G401 (cell line): ENCODE measurements at regions not wholly inside any gene's neighbourhood (a gene's known extent, or its start where the extent isn't known, plus 50 kb on each side); places are given as distances from the start of the nearest gene placed in this dataset.

Experiments
- DNase-seq: peaks from one replicate; pipeline ENCODE4 v3.0.0-alpha.2; 2015; ENCODE audit warnings: low spot score
- in situ Hi-C: cut with HindIII; loops from 2 replicates; pipeline ENCODE4 v1.10.0; 2016; ENCODE audit warnings: low sequenced_read_pairs, mixed read lengths

DNA sequence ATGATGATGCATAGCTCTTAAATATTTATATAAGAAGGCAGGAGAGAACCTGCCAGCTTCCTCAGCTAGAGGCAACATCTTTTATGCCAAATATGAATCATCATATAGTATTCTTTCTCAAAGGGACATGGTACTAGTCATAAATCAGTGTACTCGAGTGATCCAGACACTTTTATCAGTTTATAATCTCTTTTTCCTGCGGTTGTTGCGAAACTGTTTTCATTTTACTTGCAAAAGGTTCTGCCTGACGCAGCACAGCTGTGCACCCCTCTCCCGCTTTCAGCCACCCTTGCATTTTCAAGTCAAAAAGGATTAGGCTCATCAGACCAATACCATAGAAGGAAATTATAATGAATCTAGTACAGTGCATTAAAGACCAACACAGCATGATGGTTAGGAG lies 332.3 kb upstream of the PRKCQ start:
- no peak for DNase-seq
- in situ Hi-C loops = no loop called here

DNA sequence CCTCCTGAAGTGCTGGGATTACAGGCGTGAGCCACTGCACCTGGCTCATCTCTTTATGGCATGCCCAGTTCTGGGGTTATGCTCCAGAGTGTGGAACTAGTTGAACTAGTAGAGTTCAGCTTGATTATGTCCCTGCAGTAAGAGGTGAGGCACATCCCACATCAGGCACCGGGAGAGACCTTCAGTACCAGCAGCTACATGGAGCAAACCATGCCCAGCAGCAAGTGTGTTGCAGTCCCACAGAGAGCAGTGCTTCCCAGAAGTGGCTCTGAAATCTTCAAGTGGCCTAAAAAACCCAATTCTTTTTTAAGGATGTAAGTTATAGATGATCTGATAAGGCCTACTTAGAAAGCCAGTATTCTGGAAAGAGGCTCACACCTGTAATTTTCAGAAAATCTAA lies 331.9 kb upstream of the PRKCQ start:
- in situ Hi-C loops = no loop called here
- no peak for DNase-seq

DNA sequence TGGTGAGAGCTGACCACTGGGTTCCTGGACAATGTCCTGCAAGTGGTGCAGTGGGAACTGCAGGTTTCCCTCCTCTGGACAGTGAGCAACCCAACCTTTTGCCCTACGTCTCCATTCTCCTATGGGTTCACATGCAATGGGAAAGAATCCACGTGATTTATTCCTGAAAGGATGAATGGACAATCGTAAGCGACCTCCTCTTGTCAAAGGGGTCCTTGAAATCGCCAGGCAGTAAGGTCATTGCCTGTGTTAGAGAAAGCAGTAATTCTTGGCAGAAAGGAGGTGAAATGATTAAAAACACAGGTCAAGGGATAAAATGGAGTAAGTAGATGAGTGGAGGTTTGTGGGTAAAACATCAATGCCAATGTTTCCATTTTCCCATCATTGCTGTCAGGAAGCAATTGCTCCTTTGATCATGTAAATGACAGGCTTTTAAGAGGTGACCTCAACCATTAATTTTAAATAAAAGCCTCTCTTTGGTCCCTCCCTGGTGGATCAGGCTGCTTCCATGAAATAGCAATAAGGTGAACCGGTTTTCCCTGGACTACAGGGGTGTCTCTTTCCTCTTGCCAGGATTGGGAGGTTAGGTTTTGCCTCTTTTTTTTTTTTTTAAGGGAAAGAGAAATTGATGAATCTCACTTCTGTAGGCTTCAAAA lies 330.0 kb upstream of the PRKCQ start:
- no peak for DNase-seq
- in situ Hi-C loops = no loop called here

DNA sequence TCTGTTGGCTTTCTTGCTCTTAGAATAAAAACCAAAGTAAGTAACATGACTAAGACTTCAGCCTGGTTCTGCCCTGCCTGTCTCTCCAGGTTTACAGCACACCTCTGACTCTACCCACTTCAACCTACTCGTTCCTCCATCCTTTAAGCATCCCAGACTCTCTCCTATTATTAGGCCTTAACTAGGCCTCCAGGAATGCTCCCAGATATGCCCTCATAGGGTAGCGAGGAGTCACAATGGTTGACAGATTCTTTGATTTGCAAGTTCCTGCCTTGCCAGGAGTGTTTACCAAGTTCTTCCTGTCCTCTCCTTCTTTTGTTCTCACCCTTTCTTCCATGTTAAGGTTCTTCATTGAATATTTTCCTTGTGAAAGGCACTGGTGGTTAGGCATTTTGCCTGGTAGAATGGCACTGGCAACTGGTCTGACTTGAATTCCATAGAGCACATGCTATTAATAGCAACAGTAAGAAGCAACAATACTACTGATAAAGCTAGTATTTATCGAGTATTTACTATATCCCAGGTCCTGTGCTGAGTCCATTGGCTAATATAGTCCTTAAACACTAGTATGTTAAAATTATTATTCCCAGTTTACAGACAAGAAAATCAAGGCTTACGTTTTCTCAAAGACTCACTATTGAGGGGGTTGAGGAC lies 327.9 kb upstream of the PRKCQ start:
- DNase-seq = no peak
- in situ Hi-C loops = no loop called here

DNA sequence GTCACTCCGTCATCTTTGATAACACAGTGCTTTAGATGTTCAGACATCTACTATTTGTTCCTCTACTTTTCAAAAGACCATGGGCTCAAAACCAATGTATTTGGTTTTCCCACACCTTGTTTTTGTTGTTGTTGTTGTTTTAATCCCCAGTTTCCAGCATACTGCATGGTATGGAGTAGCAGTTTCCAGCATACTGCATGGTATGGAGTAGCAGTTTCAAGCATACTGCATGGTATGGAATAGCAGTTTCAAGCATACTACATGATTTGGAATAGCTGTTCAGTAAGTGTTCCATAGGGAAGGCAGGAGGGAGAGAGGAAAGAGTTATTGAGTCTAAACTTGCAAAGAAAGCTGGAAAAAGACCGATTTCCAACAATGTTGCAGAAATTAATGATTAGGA lies 314.3 kb upstream of the PRKCQ start:
- no peak for DNase-seq

DNA sequence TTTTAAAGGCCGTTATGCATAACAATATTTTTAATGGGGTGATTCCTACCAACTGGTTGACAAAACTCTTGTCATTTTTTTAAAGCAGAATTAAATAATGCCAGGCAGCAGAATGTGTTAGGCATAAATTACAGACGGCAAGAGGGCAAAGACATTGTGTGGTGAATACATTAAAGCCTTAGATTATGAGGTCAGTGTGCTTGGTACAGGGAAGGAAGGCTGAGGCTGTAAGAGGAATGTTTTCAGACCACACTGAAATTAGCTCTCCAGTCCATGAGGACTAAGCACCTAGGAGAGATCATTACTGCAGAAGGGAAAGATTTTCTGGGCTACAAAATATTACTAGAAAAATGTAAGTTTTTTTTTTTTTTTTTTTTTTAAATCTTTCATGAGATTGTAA lies 312.8 kb upstream of the PRKCQ start:
- no peak for DNase-seq
- in situ Hi-C loops = no loop called here

More for the DNA sequence above, 314.3 kb upstream of the PRKCQ start:
- in situ Hi-C loops = no loop called here

DNA sequence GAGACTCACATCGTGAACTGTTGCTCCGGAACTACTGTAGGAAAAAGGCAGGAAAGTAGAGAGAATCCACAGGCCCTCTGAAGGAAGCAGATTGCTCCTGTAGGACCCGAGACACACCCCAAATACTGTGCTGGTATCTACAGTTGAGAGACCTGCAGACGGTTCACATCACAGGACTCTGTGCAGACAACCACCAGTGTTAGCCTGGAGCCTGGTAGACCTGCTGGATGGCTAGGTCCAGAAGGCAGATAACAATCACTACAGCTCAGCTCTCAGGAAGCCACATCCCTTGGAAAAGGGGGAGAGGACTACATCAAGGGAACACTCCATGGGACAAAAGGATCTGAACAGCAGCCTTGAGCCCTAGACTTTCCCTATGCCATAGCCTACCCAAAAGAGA lies 311.8 kb upstream of the PRKCQ start:
- DNase-seq = no peak
- in situ Hi-C loops = no loop called here

DNA sequence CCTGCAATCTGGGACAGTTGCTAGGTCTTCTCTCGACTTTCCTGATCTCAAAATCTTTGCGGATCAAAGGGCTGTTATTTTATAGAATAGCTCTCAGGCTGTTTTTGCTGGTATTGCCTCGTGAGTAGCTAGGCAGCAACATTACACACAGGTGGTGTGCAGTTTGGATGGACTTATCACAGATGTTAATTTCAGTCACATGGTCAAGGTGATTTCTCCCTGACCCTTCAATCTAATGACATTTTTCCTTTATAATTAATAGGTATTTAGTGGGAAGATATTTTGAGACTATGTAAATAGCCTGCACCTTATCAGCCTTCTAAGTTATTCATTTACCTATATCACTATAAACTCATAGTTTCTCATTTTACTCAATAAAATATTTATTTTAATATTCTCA lies 309.6 kb upstream of the PRKCQ start:
- no peak for DNase-seq
- in situ Hi-C loops = no loop called here

DNA sequence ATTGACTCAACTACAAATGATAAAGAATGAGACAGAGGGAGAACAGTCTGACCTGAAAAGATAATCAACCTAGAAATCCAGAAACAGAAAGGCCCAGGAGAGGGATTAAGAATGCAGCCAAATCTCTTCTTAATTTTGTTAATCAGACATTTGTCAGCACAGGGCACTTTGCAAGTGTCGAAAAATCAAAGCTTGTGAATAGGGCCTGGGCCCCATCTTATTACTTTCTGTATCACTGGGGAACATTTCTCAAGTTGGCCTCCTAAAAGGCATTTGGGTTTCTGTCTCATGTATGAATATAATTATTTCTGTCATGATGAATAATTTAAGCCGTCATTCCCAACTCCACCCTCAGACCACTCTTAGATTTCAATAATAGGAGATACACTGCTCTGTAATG lies 308.4 kb upstream of the PRKCQ start:
- no peak for DNase-seq
- in situ Hi-C loops = no loop called here

DNA sequence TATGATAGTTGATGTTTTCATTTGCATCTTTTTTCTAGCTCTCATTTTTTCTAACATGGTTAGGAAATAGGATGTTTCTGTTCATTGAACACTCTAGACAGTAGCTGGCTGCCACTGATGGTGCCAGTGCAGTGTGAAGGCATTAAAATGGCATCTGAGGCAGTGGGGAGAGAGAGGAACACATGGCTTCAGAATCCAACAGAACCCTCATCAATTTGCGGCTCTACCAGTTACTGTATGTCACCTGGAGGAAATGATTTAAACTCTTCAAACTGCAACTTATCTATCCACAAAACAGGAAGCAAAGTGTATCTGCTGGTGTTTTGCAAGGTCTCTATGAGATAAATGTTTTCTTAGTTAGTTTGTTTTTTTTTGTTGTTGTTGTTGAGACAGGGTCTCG lies 305.2 kb upstream of the PRKCQ start:
- in situ Hi-C loops = no loop called here
- no peak for DNase-seq

DNA sequence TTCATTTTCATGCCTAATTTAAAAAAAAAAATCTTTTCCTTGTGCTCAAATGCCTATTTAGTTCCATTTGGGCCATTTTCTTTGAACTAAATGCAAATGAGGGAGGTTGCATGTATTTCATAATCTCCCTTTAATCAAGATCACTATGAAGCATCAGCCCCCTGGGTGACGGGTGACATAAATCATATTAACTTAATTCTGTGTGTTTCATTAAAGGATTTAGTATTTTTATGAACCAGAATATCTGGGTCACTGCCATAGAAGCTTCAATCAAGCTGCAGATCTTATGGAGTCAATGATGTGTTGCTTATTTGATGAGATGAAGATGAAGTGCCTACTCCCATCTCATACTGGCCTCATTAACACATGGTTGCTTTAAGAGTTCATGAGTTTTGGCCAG lies 301.9 kb upstream of the PRKCQ start:
- in situ Hi-C loops = no loop called here
- DNase-seq = no peak

DNA sequence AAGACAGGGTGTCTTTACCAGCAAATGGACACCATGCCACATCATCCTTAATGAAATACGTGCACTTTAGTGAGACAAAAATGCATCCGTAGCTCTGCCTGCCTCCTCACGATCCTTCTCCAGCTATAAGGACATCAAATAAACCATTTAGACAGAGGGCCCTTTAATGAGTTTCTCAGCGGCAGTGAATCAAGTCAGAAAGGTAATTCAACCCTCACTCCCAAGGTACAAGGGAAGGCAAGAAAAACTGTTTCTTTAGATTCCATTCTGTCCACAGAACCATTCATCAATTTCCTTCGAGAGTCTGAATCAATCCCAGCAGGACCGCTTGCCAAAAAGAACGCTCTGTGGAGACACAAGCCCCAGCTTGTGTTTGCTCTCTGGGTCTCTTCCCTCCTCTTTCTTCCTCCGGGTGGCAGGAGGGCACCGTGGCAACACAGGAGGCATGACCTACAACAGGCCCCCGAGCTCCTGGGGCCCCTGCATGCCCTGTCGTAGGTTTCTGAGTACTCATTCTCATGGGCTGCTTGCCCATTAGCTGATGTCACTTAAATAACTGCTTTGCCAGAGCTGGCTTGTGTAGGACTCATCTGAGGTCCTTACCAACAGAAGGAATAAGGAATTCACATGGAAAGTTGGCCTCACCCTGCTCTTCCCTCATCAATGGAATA lies 297.8 kb upstream of the PRKCQ start:
- in situ Hi-C loops = no loop called here
- DNase-seq = no peak

DNA sequence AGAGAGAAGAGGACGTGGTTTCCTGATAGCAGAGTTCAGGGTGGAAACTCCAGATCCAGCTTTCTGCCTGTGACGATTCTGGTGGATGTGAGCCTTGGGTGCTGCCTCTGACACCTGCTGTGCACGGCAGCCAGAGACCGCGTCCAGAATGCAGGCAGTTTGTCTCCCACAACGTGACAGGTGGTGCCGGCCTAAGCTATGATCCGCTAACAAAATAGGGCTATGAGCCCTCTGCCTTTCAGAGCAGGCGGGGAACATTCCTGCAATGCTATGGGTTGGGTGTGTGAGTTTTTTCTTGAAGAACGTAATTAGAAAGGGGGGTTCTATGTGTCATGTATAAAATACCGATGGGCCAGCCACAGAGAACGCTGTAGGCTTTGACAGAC lies 297.3 kb upstream of the PRKCQ start:
- no peak for DNase-seq
- in situ Hi-C loops = no loop called here

DNA sequence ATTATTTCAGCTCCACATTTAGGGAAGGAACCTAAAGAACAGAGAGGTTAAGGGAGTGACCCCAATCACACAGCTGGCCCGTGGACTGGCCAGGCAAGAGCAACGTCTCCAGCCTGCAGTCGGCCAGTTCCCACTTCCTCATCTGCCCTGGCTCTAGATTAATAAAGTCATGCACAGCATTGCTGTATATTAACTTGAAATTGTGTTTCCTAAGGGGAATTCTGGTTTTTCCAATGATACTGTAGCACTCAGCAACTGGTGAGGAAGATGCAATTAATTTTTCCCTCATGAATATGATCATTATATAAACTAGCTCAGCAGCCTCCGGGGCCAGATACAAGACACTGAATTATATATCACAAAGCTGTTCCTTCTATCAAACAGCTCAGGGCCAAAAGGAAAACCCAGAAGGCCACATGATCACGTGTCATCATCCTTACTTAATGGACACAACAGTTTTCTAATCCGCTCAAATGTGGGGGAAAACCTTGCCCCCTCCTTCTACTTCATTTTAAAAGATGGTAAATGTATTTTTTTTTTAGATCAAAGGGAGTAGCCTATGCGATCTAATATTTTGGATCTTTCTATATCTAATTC lies 295.3 kb upstream of the PRKCQ start:
- in situ Hi-C loops = no loop called here
- DNase-seq = no peak

DNA sequence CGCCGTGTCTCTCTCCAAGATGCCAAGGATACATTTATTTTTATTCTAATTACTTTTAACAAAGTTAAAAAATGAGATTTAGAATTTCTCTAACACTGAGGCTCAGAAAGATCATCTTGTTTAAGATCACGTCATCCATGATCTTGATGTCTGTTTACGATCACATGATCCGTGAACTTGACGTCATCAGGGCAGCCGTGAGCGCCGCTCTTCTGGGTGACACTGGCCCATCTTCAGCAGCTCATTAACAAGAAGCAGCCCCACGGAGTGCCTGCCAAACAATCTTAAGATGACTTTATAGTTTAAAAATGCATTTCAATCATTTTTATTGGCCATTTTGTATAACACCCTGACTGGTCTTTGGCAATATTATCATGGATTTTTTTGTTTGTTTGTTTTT lies 291.1 kb upstream of the PRKCQ start:
- in situ Hi-C loops = no loop called here
- DNase-seq = no peak

DNA sequence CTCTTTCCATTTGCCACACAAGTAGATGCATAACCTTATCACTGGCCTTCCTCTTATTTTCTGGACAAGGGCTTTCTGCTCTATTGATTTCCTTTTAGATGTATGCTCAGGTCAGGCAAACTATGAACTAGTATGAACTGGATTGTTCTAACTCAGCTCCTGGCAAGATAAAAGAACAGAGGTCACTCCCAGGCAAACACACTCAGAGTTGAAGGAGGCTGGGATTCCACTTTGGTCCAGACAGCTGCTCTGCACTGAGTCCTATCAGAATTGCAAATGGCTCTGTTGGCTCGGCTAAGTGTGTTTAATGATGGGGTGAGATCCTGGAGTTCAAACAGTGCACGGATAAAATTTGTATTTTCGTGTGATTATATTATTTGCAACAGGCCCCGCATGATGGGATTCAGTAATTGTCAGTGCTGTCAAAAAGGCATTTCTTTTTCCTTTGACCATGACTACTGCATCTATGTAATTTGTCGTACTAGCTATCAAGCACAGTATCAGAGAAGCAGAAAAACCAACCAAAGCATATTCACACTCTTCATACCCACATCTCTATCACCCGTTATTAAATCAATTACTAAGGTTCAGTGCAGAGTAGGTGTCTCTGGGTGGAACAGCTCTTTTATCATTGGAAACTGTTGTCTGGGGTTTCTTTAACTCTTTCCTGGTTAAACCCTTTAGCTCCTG lies 288.1 kb upstream of the PRKCQ start:
- DNase-seq = no peak
- in situ Hi-C loops = no loop called here

DNA sequence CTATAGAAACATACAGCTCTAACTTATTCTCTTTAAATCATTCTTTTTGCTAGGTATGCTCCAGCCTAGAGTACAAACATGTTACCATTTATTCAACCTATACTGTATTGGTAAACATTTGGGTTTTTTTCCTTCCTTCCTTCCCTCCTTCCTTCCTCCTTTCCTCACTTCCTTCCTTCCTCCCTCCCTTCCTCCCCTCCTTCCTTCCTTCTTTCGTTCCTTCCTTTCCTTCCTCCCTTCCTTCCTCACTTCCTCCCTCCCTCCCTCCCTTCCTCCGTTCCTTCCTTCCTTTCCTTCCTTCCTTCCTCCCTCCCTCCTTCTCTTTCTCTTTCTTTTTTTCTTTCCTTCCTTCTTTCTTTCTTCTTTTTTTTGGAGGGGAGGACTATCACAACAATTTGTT lies 286.7 kb upstream of the PRKCQ start:
- DNase-seq = no peak
- in situ Hi-C loops = no loop called here

DNA sequence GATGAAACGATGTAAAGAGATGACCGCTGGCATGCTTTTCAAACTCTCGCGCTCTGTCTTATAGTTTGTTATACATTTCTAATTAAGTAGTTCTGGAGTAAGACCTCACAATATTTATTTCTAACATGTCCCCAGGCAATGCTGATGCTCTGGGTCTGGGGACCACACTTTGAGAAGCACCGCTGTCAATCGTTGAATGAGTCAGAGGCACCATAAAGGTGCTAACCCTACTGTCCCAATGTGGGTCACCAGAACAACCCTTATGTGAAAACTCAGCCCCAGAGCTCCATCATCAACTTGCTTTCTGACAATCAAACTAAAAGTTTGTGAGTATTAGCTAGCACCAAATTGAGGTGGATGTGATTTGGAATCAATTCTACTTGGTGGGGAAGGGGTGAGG lies 284.1 kb upstream of the PRKCQ start:
- no peak for DNase-seq
- in situ Hi-C loops = no loop called here

DNA sequence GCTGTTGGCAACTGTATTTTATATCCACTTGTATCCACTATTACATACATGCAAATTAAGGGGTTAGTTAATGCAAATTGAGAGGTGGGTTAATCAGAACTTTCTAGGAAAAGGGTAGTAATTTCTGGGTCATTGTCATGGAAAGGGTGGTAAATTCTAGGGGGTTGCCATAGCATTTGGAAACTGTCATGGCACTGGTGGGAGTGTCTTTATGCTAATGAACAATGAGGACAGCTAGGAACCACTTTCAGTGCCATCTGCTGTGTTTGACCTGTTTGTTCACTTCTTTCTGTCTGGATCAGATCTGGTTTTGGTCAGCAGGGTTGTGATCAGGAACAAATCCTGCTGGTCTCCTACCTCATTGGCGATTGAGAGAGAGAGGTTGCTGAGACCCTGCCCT lies 283.3 kb upstream of the PRKCQ start:
- DNase-seq = no peak
- in situ Hi-C loops = no loop called here

DNA sequence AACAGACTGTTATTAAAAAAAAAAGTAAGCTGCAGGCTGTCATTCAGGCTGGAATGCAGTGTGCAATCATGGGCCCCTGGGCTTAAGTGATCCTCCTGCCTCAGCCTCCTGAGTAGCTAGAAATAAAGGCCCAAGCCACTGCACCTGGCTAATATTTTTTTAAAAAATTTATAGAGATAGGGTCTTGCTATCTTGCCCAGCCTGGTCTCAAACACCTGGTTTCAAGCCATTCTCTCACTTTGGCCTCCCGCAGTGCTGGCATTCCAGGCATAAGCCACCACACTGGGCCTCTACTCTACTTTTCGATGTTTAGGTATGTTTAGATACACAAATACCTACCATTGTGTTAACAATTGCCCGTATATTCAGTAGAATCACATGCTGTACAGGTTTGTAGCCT lies 270.4 kb upstream of the PRKCQ start:
- in situ Hi-C loops = no loop called here
- DNase-seq = no peak
